ENCODE measurements at regions not wholly inside any gene's neighbourhood (a gene's known extent, or its start where the extent isn't known, plus 50 kb on each side); places are given as distances from the start of the nearest gene placed in this dataset.

GRCh38 chr10:44763331-44763730 is 147.8 kb upstream of the TMEM72 start:
- Mint-ChIP-seq H3K4me1 (no peaks in the 10 kb centered on the region), H3K27me3 (peaks cover 4% of the 10 kb centered on the region), H3K9me3 (no peaks in the 10 kb centered on the region), H3K27ac (no peak overlapping the region), H3K36me3 (no peaks in the 10 kb centered on the region), H3K4me3 (no peak overlapping the region)
- DNase-seq, result no peak

- Mint-ChIP-seq H3K27me3 (peaks cover 4% of the 10 kb centered on the region), H3K27ac (no peak overlapping the region), H3K4me3 (no peak overlapping the region), H3K4me1 (no peaks in the 10 kb centered on the region), H3K9me3 (no peaks in the 10 kb centered on the region), H3K36me3 (no peaks in the 10 kb centered on the region)
- no peak for DNase-seq
Measured at GRCh38 chr10:44765299-44765698, 145.8 kb upstream of the TMEM72 start.

- no peaks in the 10 kb centered on the region for H3K36me3 Mint-ChIP-seq
- no peaks in the 10 kb centered on the region for H3K4me1 Mint-ChIP-seq
Measured at GRCh38 chr10:44766631-44767030, 144.5 kb upstream of the TMEM72 start.

GRCh38 chr10:44769450-44769849 is 141.7 kb upstream of the TMEM72 start:
- H3K27ac Mint-ChIP-seq, result no peak overlapping the region
- no peaks in the 10 kb centered on the region for H3K36me3 Mint-ChIP-seq
- no peaks in the 10 kb centered on the region for H3K9me3 Mint-ChIP-seq
- peaks cover 16% of the 10 kb centered on the region for H3K27me3 Mint-ChIP-seq
- DNase-seq, result no peak
- no peaks in the 10 kb centered on the region for H3K4me1 Mint-ChIP-seq
- no peak overlapping the region for H3K4me3 Mint-ChIP-seq

More at GRCh38 chr10:44766631-44767030, 144.5 kb upstream of the TMEM72 start:
- no peak overlapping the region for H3K4me3 Mint-ChIP-seq
- H3K9me3 Mint-ChIP-seq, result no peaks in the 10 kb centered on the region
- no peak overlapping the region for H3K27ac Mint-ChIP-seq
- H3K27me3 Mint-ChIP-seq, result peaks cover 10% of the 10 kb centered on the region
- DNase-seq, result no peak

- no peak overlapping the region for H3K27ac Mint-ChIP-seq
- H3K9me3 Mint-ChIP-seq, result no peaks in the 10 kb centered on the region
- no peaks in the 10 kb centered on the region for H3K36me3 Mint-ChIP-seq
- H3K4me1 Mint-ChIP-seq, result no peaks in the 10 kb centered on the region
- no peak overlapping the region for H3K4me3 Mint-ChIP-seq
- no peak for DNase-seq
- H3K27me3 Mint-ChIP-seq, result peaks cover 16% of the 10 kb centered on the region
Measured at GRCh38 chr10:44771233-44771995, 139.7 kb upstream of the TMEM72 start.

- H3K27me3 Mint-ChIP-seq, result peaks cover 19% of the 10 kb centered on the region
- H3K27ac Mint-ChIP-seq, result no peak overlapping the region
- no peak overlapping the region for H3K4me3 Mint-ChIP-seq
- no peaks in the 10 kb centered on the region for H3K9me3 Mint-ChIP-seq
- H3K36me3 Mint-ChIP-seq, result no peaks in the 10 kb centered on the region
- no peak for DNase-seq
- H3K4me1 Mint-ChIP-seq, result no peaks in the 10 kb centered on the region
Measured at GRCh38 chr10:44773565-44773964, 137.6 kb upstream of the TMEM72 start.

GRCh38 chr10:44774676-44775401 is 136.3 kb upstream of the TMEM72 start:
- no peaks in the 10 kb centered on the region for H3K9me3 Mint-ChIP-seq
- no peak overlapping the region for H3K4me3 Mint-ChIP-seq
- no peak overlapping the region for H3K27ac Mint-ChIP-seq
- peaks cover 24% of the 10 kb centered on the region for H3K27me3 Mint-ChIP-seq
- no peak for DNase-seq
- H3K4me1 Mint-ChIP-seq, result no peaks in the 10 kb centered on the region
- no peaks in the 10 kb centered on the region for H3K36me3 Mint-ChIP-seq

- no peak overlapping the region for H3K27ac Mint-ChIP-seq
- H3K9me3 Mint-ChIP-seq, result no peaks in the 10 kb centered on the region
- no peaks in the 10 kb centered on the region for H3K36me3 Mint-ChIP-seq
- H3K4me3 Mint-ChIP-seq, result no peak overlapping the region
- no peaks in the 10 kb centered on the region for H3K4me1 Mint-ChIP-seq
- DNase-seq, result no peak
- H3K27me3 Mint-ChIP-seq, result peaks cover 23% of the 10 kb centered on the region
Measured at GRCh38 chr10:44775402-44775741, 135.8 kb upstream of the TMEM72 start.

- no peaks in the 10 kb centered on the region for H3K4me1 Mint-ChIP-seq
- H3K27me3 Mint-ChIP-seq, result peaks cover 17% of the 10 kb centered on the region
- no peak overlapping the region for H3K27ac Mint-ChIP-seq
- no peaks in the 10 kb centered on the region for H3K36me3 Mint-ChIP-seq
- DNase-seq, result no peak
- no peak overlapping the region for H3K4me3 Mint-ChIP-seq
- no peaks in the 10 kb centered on the region for H3K9me3 Mint-ChIP-seq
Measured at GRCh38 chr10:44776181-44776580, 135.0 kb upstream of the TMEM72 start.

- no peak overlapping the region for H3K4me3 Mint-ChIP-seq
- DNase-seq, result no peak
- no peak overlapping the region for H3K27ac Mint-ChIP-seq
- no peaks in the 10 kb centered on the region for H3K9me3 Mint-ChIP-seq
- no peaks in the 10 kb centered on the region for H3K4me1 Mint-ChIP-seq
- no peaks in the 10 kb centered on the region for H3K36me3 Mint-ChIP-seq
- peaks cover 14% of the 10 kb centered on the region for H3K27me3 Mint-ChIP-seq
Measured at GRCh38 chr10:44779511-44779910, 131.6 kb upstream of the TMEM72 start.

- Mint-ChIP-seq H3K27ac (no peak overlapping the region), H3K4me1 (no peaks in the 10 kb centered on the region), H3K4me3 (no peak overlapping the region), H3K27me3 (peaks cover 14% of the 10 kb centered on the region), H3K36me3 (no peaks in the 10 kb centered on the region), H3K9me3 (no peaks in the 10 kb centered on the region)
- DNase-seq, result no peak
Measured at GRCh38 chr10:44780426-44780825, 130.7 kb upstream of the TMEM72 start.

GRCh38 chr10:44781131-44781530 is 130.0 kb upstream of the TMEM72 start:
- no peak overlapping the region for H3K27ac Mint-ChIP-seq
- peaks cover 14% of the 10 kb centered on the region for H3K27me3 Mint-ChIP-seq
- H3K4me1 Mint-ChIP-seq, result no peaks in the 10 kb centered on the region
- H3K9me3 Mint-ChIP-seq, result no peaks in the 10 kb centered on the region
- H3K4me3 Mint-ChIP-seq, result no peak overlapping the region
- no peaks in the 10 kb centered on the region for H3K36me3 Mint-ChIP-seq
- no peak for DNase-seq

- H3K27ac Mint-ChIP-seq, result no peak overlapping the region
- H3K4me3 Mint-ChIP-seq, result no peak overlapping the region
- no peaks in the 10 kb centered on the region for H3K4me1 Mint-ChIP-seq
- DNase-seq, result no peak
- H3K27me3 Mint-ChIP-seq, result peaks cover 3% of the 10 kb centered on the region
- H3K9me3 Mint-ChIP-seq, result no peaks in the 10 kb centered on the region
- H3K36me3 Mint-ChIP-seq, result no peaks in the 10 kb centered on the region
Measured at GRCh38 chr10:44786286-44786850, 124.8 kb upstream of the TMEM72 start.

GRCh38 chr10:44787480-44788075 is 123.6 kb upstream of the TMEM72 start:
- Mint-ChIP-seq H3K27ac (no peak overlapping the region), H3K36me3 (no peaks in the 10 kb centered on the region), H3K4me1 (no peaks in the 10 kb centered on the region), H3K27me3 (no peaks in the 10 kb centered on the region), H3K9me3 (no peaks in the 10 kb centered on the region), H3K4me3 (no peak overlapping the region)
- no peak for DNase-seq

All from activated naive CD8-positive, alpha-beta T cell treated with anti-CD3 and anti-CD28 coated beads for 36 hours (primary cell).